Parathyroid adenoma (tissue), 2 donors: ENCODE measurements at regions not wholly inside any gene's neighbourhood (a gene's known extent, or its start where the extent isn't known, plus 50 kb on each side); places are given as distances from the start of the nearest gene placed in this dataset.

Source experiments
- H2AFZ ChIP-seq: fragments of 300-600 bp; sonication (generic); one replicate; pipeline ENCODE4 v1.7.0; 2017; ENCODE audit warnings: antibody characterized with exemption, mild to moderate bottlenecking
- H3K27ac ChIP-seq: fragments of 300-600 bp; sonication (generic); one replicate; pipeline ENCODE4 v1.7.0; 2017
- H3K27me3 ChIP-seq: fragments of 300-600 bp; sonication (generic); one replicate; pipeline ENCODE4 v1.7.0; 2017; ENCODE audit warnings: low read length; ENCODE audit not compliant: control insufficient read depth, insufficient read depth
- H3K36me3 ChIP-seq: fragments of 300-600 bp; sonication (generic); one replicate; pipeline ENCODE4 v1.7.0; 2017; ENCODE audit warnings: low read length; ENCODE audit not compliant: control insufficient read depth, insufficient read depth
- H3K4me1 ChIP-seq: fragments of 300-600 bp; sonication (generic); one replicate; pipeline ENCODE4 v1.7.0; 2017; ENCODE audit warnings: control low read depth
- H3K4me2 ChIP-seq: fragments of 300-600 bp; sonication (generic); one replicate; pipeline ENCODE4 v1.7.0; 2017; ENCODE audit warnings: low read length
- H3K4me3 ChIP-seq: fragments of 300-600 bp; sonication (generic); one replicate; pipeline ENCODE4 v1.7.0; 2017; ENCODE audit warnings: low read depth, low read length
- H3K79me2 ChIP-seq: fragments of 300-600 bp; sonication (generic); one replicate; pipeline ENCODE4 v1.7.0; 2017; ENCODE audit warnings: control low read depth
- H3K9ac ChIP-seq: fragments of 300-600 bp; sonication (generic); one replicate; pipeline ENCODE4 v1.7.0; 2017; ENCODE audit warnings: mild to moderate bottlenecking
- H3K9me3 ChIP-seq: fragments of 300-600 bp; sonication (generic); one replicate; pipeline ENCODE4 v1.7.0; 2017; ENCODE audit warnings: low read length; ENCODE audit not compliant: control insufficient read depth
- CTCF ChIP-seq: fragments of 300-600 bp; sonication (generic); IDR thresholded peaks from one replicate; pipeline ENCODE4 v1.7.0; 2017; ENCODE audit warnings: antibody characterized with exemption, mild to moderate bottlenecking
- donor health status: primary hyperparathyroidism.

- no peak overlapping the region for H3K4me3 ChIP-seq
- TF ChIP-seq CTCF, result no peak
- H3K9me3 ChIP-seq, result no peaks in the 10 kb centered on the region
Measured at GRCh38 chr15:38921471-38921870, 356.9 kb upstream of the RASGRP1 start.

GRCh38 chr15:38928431-38928830 lies 363.8 kb upstream of the RASGRP1 start:
- Histone ChIP-seq H3K36me3 (no peaks in the 10 kb centered on the region), H3K79me2 (no peaks in the 10 kb centered on the region), H3K9ac (no peak overlapping the region), H3K4me2 (no peak overlapping the region), H3K27me3 (no peaks in the 10 kb centered on the region), H3K27ac (no peak overlapping the region), H3K4me3 (no peak overlapping the region), H2AFZ (no peak overlapping the region), H3K9me3 (no peaks in the 10 kb centered on the region), H3K4me1 (no peaks in the 10 kb centered on the region)
- TF ChIP-seq CTCF, result no peak

More at GRCh38 chr15:38921471-38921870, 356.9 kb upstream of the RASGRP1 start:
- Histone ChIP-seq H3K9ac (no peak overlapping the region), H2AFZ (no peak overlapping the region), H3K4me2 (no peak overlapping the region), H3K79me2 (no peaks in the 10 kb centered on the region), H3K27me3 (no peaks in the 10 kb centered on the region), H3K27ac (no peak overlapping the region), H3K36me3 (no peaks in the 10 kb centered on the region), H3K4me1 (no peaks in the 10 kb centered on the region)

- Histone ChIP-seq H3K9me3 (no peaks in the 10 kb centered on the region), H3K4me2 (no peak overlapping the region), H2AFZ (no peak overlapping the region), H3K79me2 (no peaks in the 10 kb centered on the region), H3K27ac (no peak overlapping the region), H3K4me1 (no peaks in the 10 kb centered on the region), H3K9ac (no peak overlapping the region), H3K4me3 (no peak overlapping the region), H3K27me3 (no peaks in the 10 kb centered on the region), H3K36me3 (no peaks in the 10 kb centered on the region)
- TF ChIP-seq CTCF, result no peak
Measured at GRCh38 chr15:38930851-38931572, 366.4 kb upstream of the RASGRP1 start.

GRCh38 chr15:38941399-38941953 lies 376.9 kb upstream of the RASGRP1 start:
- Histone ChIP-seq H3K4me2 (peak overlapping the region; percentile 31), H2AFZ (peak overlapping the region; percentile 33), H3K4me3 (no peak overlapping the region), H3K36me3 (no peaks in the 10 kb centered on the region), H3K27me3 (no peaks in the 10 kb centered on the region), H3K27ac (no peak overlapping the region), H3K4me1 (peaks cover 7% of the 10 kb centered on the region), H3K9me3 (no peaks in the 10 kb centered on the region), H3K9ac (no peak overlapping the region), H3K79me2 (no peaks in the 10 kb centered on the region)
- TF ChIP-seq CTCF, result no peak

- H3K27me3 ChIP-seq, result no peaks in the 10 kb centered on the region
- no peak overlapping the region for H3K4me2 ChIP-seq
- H2AFZ ChIP-seq, result no peak overlapping the region
- H3K36me3 ChIP-seq, result no peaks in the 10 kb centered on the region
- H3K79me2 ChIP-seq, result no peaks in the 10 kb centered on the region
- TF ChIP-seq CTCF, result no peak
- H3K4me1 ChIP-seq, result peaks cover 7% of the 10 kb centered on the region
- H3K27ac ChIP-seq, result no peak overlapping the region
- H3K4me3 ChIP-seq, result no peak overlapping the region
- H3K9ac ChIP-seq, result no peak overlapping the region
- no peaks in the 10 kb centered on the region for H3K9me3 ChIP-seq
Measured at GRCh38 chr15:38944536-38944935, 379.9 kb upstream of the RASGRP1 start.
